Erythroblast (primary cell): ENCODE measurements at regions not wholly inside any gene's neighbourhood (a gene's known extent, or its start where the extent isn't known, plus 50 kb on each side); places are given as distances from the start of the nearest gene placed in this dataset.

Experiments used
- GATA1 ChIP-seq: IDR thresholded peaks from 2 replicates; pipeline ENCODE4 v1.6.1; 2011; ENCODE audit warnings: low read depth, mild to moderate bottlenecking, control low read depth, low read length, moderate library complexity
- POLR2A ChIP-seq: IDR thresholded peaks from 2 replicates; pipeline ENCODE4 v1.6.1; 2011; ENCODE audit warnings: mild to moderate bottlenecking, low read length

- no peak for TF ChIP-seq POLR2A
- no peak for TF ChIP-seq GATA1
Measured at GRCh38 chr7:50941525-50941924, 158.8 kb upstream of the GRB10 start.
